ENCODE measurements at regions not wholly inside any gene's neighbourhood (a gene's known extent, or its start where the extent isn't known, plus 50 kb on each side); places are given as distances from the start of the nearest gene placed in this dataset.

DNA sequence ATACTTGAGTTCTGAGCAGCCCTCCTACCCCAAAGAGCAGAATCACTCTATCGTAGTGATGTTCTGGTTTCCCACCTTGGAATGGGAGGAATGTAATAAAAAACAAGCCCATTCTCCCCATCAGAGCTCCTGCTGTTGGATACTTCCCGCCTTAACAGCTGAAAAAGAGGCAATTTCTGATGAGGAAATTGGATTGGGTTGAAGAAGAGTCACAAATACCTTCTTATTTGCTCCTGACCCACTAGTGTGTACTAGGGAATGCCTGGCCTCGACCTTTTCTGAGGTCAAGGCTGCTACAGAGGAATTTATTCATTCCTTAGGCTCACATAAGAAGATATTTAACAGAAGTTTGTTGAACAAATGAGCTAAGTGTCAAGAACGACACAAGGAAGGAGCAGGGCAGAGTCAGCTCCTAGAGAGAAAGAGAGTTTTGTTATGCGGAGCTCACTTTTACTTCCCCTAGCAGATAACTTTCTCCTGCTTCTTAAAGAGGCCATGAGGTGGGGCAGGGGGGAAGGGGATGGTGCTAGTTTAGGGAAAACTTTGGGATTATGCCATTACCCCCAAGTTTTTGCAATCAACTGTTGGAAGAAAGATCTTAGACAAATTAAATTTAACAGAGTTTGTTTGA lies 273.8 kb upstream of the CLNK start:
- Histone ChIP-seq H3K4me3 (ENCODE audit: low read length in 2 of 2) (no peak overlapping the region), H3K27me3 (ENCODE audit: control insufficient read depth in 2 of 2, insufficient read depth in 1 of 2, low read length in 1 of 2) (no peaks in the 10 kb centered on the region), H3K36me3 (ENCODE audit: control insufficient read depth in 2 of 2, insufficient read depth in 2 of 2, low read length in 1 of 2) (no peaks in the 10 kb centered on the region), H3K9me3 (ENCODE audit: control insufficient read depth in 2 of 2, insufficient read depth in 1 of 2, low read length in 1 of 2) (no peaks in the 10 kb centered on the region), H3K4me1 (ENCODE audit: control insufficient read depth in 2 of 2, insufficient read depth in 2 of 2, low read length in 2 of 2) (peaks cover 38 to 41% of the 10 kb centered on the region in 2 donors), H3K27ac (ENCODE audit: low read depth in 1 of 2, low read length in 1 of 2) (no peak overlapping the region)
- DNase-seq (ENCODE audit: low read depth in 6 of 9, low spot score in 9 of 9), result no peak
- 93% methylated on average over 5 of the region's 5 CpGs for WGBS

GRCh38 chr4:10951306-10951705 lies 266.7 kb upstream of the CLNK start:
- H3K4me3 ChIP-seq (ENCODE audit: low read length in 2 of 2), result no peak overlapping the region
- WGBS, result 72% methylated on average over 2 of the region's 2 CpGs
- no peak for DNase-seq (ENCODE audit: low read depth in 6 of 9, low spot score in 9 of 9)

DNA sequence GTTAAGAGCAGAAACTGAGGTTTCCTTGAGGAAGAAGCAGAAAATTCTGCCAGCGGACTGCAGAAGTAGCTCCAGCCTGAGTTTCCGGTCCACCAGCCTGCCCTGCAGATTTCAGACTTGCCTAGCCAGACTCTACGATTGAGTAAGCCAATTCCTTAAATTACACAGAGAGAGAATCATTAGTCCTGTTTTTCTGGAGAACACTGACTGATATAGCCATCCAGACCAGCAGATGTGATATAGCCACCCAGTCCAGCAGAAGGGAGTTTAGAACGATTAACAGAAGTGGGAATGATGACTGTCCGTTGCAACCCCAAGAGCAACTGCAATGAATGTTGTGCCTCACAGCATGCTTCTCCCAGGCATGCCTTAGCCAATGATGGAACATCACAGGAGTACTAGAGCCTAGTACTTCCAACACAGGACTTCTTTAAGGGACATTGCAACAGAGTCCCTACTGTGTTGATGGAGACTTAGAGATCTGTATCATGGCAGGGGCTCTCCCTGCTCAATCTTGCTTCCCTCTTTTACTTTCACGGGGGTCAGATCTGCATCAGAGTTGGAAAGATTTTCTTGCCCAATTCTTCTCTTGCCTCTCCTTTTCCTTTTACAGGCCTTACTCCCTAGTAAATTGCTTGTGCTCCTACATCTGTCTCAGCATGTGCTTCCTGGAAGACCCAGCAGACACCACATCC lies 264.6 kb upstream of the CLNK start:
- no peak overlapping the region for H3K4me3 ChIP-seq (ENCODE audit: low read length in 2 of 2)
- H3K4me1 ChIP-seq (ENCODE audit: control insufficient read depth in 2 of 2, insufficient read depth in 2 of 2, low read length in 2 of 2), result peaks cover 4 to 16% of the 10 kb centered on the region in 2 donors
- H3K27me3 ChIP-seq (ENCODE audit: control insufficient read depth in 2 of 2, insufficient read depth in 1 of 2, low read length in 1 of 2), result no peaks in the 10 kb centered on the region
- H3K36me3 ChIP-seq (ENCODE audit: control insufficient read depth in 2 of 2, insufficient read depth in 2 of 2, low read length in 1 of 2), result no peaks in the 10 kb centered on the region
- 90% methylated on average over 6 of the region's 6 CpGs for WGBS
- no peak for DNase-seq (ENCODE audit: low read depth in 6 of 9, low spot score in 9 of 9)
- no peak overlapping the region for H3K27ac ChIP-seq (ENCODE audit: low read depth in 1 of 2, low read length in 1 of 2)
- H3K9me3 ChIP-seq (ENCODE audit: control insufficient read depth in 2 of 2, insufficient read depth in 1 of 2, low read length in 1 of 2), result no peaks in the 10 kb centered on the region

More at GRCh38 chr4:10951306-10951705, 266.7 kb upstream of the CLNK start:
- Histone ChIP-seq H3K36me3 (ENCODE audit: control insufficient read depth in 2 of 2, insufficient read depth in 2 of 2, low read length in 1 of 2) (no peaks in the 10 kb centered on the region), H3K9me3 (ENCODE audit: control insufficient read depth in 2 of 2, insufficient read depth in 1 of 2, low read length in 1 of 2) (no peaks in the 10 kb centered on the region), H3K4me1 (ENCODE audit: control insufficient read depth in 2 of 2, insufficient read depth in 2 of 2, low read length in 2 of 2) (peaks cover 14 to 21% of the 10 kb centered on the region in 2 donors), H3K27ac (ENCODE audit: low read depth in 1 of 2, low read length in 1 of 2) (no peak overlapping the region), H3K27me3 (ENCODE audit: control insufficient read depth in 2 of 2, insufficient read depth in 1 of 2, low read length in 1 of 2) (no peaks in the 10 kb centered on the region)

- DNase-seq (ENCODE audit: low read depth in 6 of 9, low spot score in 9 of 9), result no peak
- no peak overlapping the region for H3K4me3 ChIP-seq (ENCODE audit: low read length in 2 of 2)
- H3K9me3 ChIP-seq (ENCODE audit: control insufficient read depth in 2 of 2, insufficient read depth in 1 of 2, low read length in 1 of 2), result no peaks in the 10 kb centered on the region
- no peaks in the 10 kb centered on the region for H3K27me3 ChIP-seq (ENCODE audit: control insufficient read depth in 2 of 2, insufficient read depth in 1 of 2, low read length in 1 of 2)
- no peaks in the 10 kb centered on the region for H3K36me3 ChIP-seq (ENCODE audit: control insufficient read depth in 2 of 2, insufficient read depth in 2 of 2, low read length in 1 of 2)
- peaks cover 0 to 13% of the 10 kb centered on the region in 2 donors for H3K4me1 ChIP-seq (ENCODE audit: control insufficient read depth in 2 of 2, insufficient read depth in 2 of 2, low read length in 2 of 2)
- H3K27ac ChIP-seq (ENCODE audit: low read depth in 1 of 2, low read length in 1 of 2), result no peak overlapping the region
- 99% methylated on average over 4 of the region's 4 CpGs for WGBS
These were observed 263.3 kb upstream of the CLNK start for GRCh38 chr4:10947898-10948297.

DNA sequence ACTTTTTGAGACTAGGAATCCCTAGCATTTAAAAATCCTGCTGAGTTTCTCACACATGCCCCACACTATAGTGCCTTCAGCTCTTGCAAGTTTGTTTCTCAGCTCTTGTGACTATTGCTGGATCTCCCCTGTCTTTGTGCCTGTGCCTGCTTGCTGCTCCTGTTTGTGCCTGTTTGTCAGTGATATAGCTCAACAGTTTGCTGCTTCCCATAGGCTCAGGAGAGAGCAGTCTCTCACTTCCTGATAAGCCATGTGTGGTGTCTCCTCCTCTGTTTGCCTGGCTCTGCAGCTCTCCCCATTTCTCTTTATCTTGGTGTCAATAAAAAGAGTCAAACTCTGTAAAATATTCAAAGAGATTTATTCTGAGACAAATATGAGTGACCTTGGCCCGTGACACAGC lies 259.8 kb upstream of the CLNK start:
- DNase-seq (ENCODE audit: low read depth in 6 of 9, low spot score in 9 of 9), result peak in 1 of 9 donors; percentile 25
- WGBS, result 92% methylated on average over 1 of the region's 1 CpG
- no peaks in the 10 kb centered on the region for H3K36me3 ChIP-seq (ENCODE audit: control insufficient read depth in 2 of 2, insufficient read depth in 2 of 2, low read length in 1 of 2)
- peaks cover 5 to 9% of the 10 kb centered on the region in 2 donors for H3K9me3 ChIP-seq (ENCODE audit: control insufficient read depth in 2 of 2, insufficient read depth in 1 of 2, low read length in 1 of 2)
- no peak overlapping the region for H3K4me3 ChIP-seq (ENCODE audit: low read length in 2 of 2)
- H3K27me3 ChIP-seq (ENCODE audit: control insufficient read depth in 2 of 2, insufficient read depth in 1 of 2, low read length in 1 of 2), result no peaks in the 10 kb centered on the region
- H3K4me1 ChIP-seq (ENCODE audit: control insufficient read depth in 2 of 2, insufficient read depth in 2 of 2, low read length in 2 of 2), result peaks cover 0 to 7% of the 10 kb centered on the region in 2 donors
- H3K27ac ChIP-seq (ENCODE audit: low read depth in 1 of 2, low read length in 1 of 2), result no peak overlapping the region

DNA sequence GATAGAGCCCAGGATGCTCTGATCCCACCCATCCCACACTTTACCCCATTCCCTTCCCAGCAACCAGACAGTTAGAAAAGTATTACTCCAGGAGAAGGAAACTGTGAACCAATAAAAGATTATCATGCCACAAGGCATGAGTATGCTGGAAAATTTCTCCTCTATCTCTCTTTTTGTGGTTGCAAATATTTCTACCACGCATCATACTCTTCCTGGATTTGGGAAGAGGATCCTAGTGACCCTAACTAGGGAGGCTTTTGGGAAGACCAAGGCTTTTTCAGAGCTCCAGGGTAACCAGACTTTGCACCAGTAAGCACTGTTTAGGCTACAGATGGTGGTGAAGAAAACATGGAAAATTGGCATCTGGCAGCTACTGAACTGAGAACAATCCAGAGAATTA lies 257.6 kb upstream of the CLNK start:
- WGBS, result 99% methylated on average over 1 of the region's 1 CpG
- H3K27ac ChIP-seq (ENCODE audit: low read depth in 1 of 2, low read length in 1 of 2), result no peak overlapping the region
- no peaks in the 10 kb centered on the region for H3K27me3 ChIP-seq (ENCODE audit: control insufficient read depth in 2 of 2, insufficient read depth in 1 of 2, low read length in 1 of 2)

GRCh38 chr4:10929818-10930217 lies 245.2 kb upstream of the CLNK start:
- no peaks in the 10 kb centered on the region for H3K9me3 ChIP-seq (ENCODE audit: control insufficient read depth in 2 of 2, insufficient read depth in 1 of 2, low read length in 1 of 2)
- H3K4me1 ChIP-seq (ENCODE audit: control insufficient read depth in 2 of 2, insufficient read depth in 2 of 2, low read length in 2 of 2), result no peaks in the 10 kb centered on the region
- DNase-seq (ENCODE audit: low read depth in 6 of 9, low spot score in 9 of 9), result no peak
- 92% methylated on average over 2 of the region's 2 CpGs for WGBS
- no peak overlapping the region for H3K27ac ChIP-seq (ENCODE audit: low read depth in 1 of 2, low read length in 1 of 2)
- no peaks in the 10 kb centered on the region for H3K27me3 ChIP-seq (ENCODE audit: control insufficient read depth in 2 of 2, insufficient read depth in 1 of 2, low read length in 1 of 2)
- no peaks in the 10 kb centered on the region for H3K36me3 ChIP-seq (ENCODE audit: control insufficient read depth in 2 of 2, insufficient read depth in 2 of 2, low read length in 1 of 2)
- no peak overlapping the region for H3K4me3 ChIP-seq (ENCODE audit: low read length in 2 of 2)

More for the DNA sequence above, 257.6 kb upstream of the CLNK start:
- H3K4me1 ChIP-seq (ENCODE audit: control insufficient read depth in 2 of 2, insufficient read depth in 2 of 2, low read length in 2 of 2), result peaks cover 0 to 7% of the 10 kb centered on the region in 2 donors
- DNase-seq (ENCODE audit: low read depth in 6 of 9, low spot score in 9 of 9), result no peak
- H3K36me3 ChIP-seq (ENCODE audit: control insufficient read depth in 2 of 2, insufficient read depth in 2 of 2, low read length in 1 of 2), result no peaks in the 10 kb centered on the region
- H3K4me3 ChIP-seq (ENCODE audit: low read length in 2 of 2), result no peak overlapping the region
- H3K9me3 ChIP-seq (ENCODE audit: control insufficient read depth in 2 of 2, insufficient read depth in 1 of 2, low read length in 1 of 2), result peaks cover 5 to 9% of the 10 kb centered on the region in 2 donors

GRCh38 chr4:10925996-10926395 lies 241.4 kb upstream of the CLNK start:
- H3K4me3 ChIP-seq (ENCODE audit: low read length in 2 of 2), result no peak overlapping the region
- no peak for DNase-seq (ENCODE audit: low read depth in 6 of 9, low spot score in 9 of 9)
- no peaks in the 10 kb centered on the region for H3K9me3 ChIP-seq (ENCODE audit: control insufficient read depth in 2 of 2, insufficient read depth in 1 of 2, low read length in 1 of 2)
- no peaks in the 10 kb centered on the region for H3K4me1 ChIP-seq (ENCODE audit: control insufficient read depth in 2 of 2, insufficient read depth in 2 of 2, low read length in 2 of 2)
- 97% methylated on average over 3 of the region's 3 CpGs for WGBS
- H3K27ac ChIP-seq (ENCODE audit: low read depth in 1 of 2, low read length in 1 of 2), result no peak overlapping the region
- H3K36me3 ChIP-seq (ENCODE audit: control insufficient read depth in 2 of 2, insufficient read depth in 2 of 2, low read length in 1 of 2), result no peaks in the 10 kb centered on the region
- H3K27me3 ChIP-seq (ENCODE audit: control insufficient read depth in 2 of 2, insufficient read depth in 1 of 2, low read length in 1 of 2), result no peaks in the 10 kb centered on the region

DNA sequence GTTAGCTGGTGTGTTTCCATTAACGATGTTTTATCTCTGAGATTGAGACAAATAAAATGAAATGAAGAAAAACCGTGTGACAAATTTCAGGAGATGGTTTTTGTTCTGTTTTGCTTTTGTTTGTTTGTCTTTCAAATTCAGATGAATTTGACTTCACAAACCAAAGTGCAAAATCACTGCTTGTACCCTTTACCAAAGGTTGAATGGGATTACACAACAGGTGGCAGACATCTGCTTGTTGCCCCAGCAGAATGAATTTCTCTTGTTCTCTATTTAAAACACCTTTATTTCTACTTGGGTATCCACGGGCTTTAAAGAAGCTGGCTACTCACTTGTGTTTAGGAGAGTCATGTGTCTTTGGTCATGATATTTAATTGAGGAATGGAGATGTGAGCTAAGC lies 239.7 kb upstream of the CLNK start:
- Histone ChIP-seq H3K4me1 (ENCODE audit: control insufficient read depth in 2 of 2, insufficient read depth in 2 of 2, low read length in 2 of 2) (no peaks in the 10 kb centered on the region), H3K4me3 (ENCODE audit: low read length in 2 of 2) (no peak overlapping the region), H3K27me3 (ENCODE audit: control insufficient read depth in 2 of 2, insufficient read depth in 1 of 2, low read length in 1 of 2) (no peaks in the 10 kb centered on the region), H3K9me3 (ENCODE audit: control insufficient read depth in 2 of 2, insufficient read depth in 1 of 2, low read length in 1 of 2) (no peaks in the 10 kb centered on the region), H3K36me3 (ENCODE audit: control insufficient read depth in 2 of 2, insufficient read depth in 2 of 2, low read length in 1 of 2) (no peaks in the 10 kb centered on the region), H3K27ac (ENCODE audit: low read depth in 1 of 2, low read length in 1 of 2) (no peak overlapping the region)
- 97% methylated on average over 3 of the region's 3 CpGs for WGBS
- DNase-seq (ENCODE audit: low read depth in 6 of 9, low spot score in 9 of 9), result no peak

All from thymus (tissue), 11 donors.